Coronary artery (tissue), 2 donors: ENCODE measurements at regions not wholly inside any gene's neighbourhood (a gene's known extent, or its start where the extent isn't known, plus 50 kb on each side); places are given as distances from the start of the nearest gene placed in this dataset.

ENCODE experiments used
- DNase-seq: peaks from one replicate; pipeline ENCODE4 v3.0.0-alpha.2; 2017; ENCODE audit warnings: low spot score
- H3K27ac ChIP-seq, 2 donors: fragments of 200-600 bp; sonication (generic); one replicate each; pipeline ENCODE4 v1.5.1; 2016 to 2019
- H3K4me3 ChIP-seq: fragments of 200-600 bp; sonication (generic); 2 replicates; pipeline ENCODE4 v1.5.1; 2016; ENCODE audit warnings: mild to moderate bottlenecking, moderate library complexity
- TF ChIP-seq, protein P1 (sequence below): fragments of 200-600 bp; sonication (generic); IDR thresholded peaks from one replicate; pipeline ENCODE4 v1.5.1; 2019; ENCODE audit warnings: antibody characterized with exemption

DNA sequence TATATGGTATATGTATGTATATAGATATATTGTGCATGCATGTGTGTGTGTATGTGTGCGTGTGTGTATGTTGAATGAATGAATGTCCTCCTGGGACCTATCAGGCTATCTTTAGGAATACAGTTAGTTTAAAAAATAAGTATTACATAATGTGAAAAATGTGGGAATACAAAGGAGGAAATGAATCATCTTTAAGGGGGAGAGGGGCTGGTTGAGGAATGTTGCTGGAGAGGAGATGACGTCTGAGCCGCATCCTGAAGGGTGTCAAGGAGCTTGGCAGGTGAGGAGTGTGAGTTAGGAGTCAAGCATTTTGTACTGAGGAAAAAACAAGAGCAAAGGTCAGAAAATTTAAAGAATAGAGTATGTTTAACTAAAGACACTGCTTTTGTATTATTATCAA, 62.4 kb upstream of the NLK start:
- TF ChIP-seq, protein P1, sequence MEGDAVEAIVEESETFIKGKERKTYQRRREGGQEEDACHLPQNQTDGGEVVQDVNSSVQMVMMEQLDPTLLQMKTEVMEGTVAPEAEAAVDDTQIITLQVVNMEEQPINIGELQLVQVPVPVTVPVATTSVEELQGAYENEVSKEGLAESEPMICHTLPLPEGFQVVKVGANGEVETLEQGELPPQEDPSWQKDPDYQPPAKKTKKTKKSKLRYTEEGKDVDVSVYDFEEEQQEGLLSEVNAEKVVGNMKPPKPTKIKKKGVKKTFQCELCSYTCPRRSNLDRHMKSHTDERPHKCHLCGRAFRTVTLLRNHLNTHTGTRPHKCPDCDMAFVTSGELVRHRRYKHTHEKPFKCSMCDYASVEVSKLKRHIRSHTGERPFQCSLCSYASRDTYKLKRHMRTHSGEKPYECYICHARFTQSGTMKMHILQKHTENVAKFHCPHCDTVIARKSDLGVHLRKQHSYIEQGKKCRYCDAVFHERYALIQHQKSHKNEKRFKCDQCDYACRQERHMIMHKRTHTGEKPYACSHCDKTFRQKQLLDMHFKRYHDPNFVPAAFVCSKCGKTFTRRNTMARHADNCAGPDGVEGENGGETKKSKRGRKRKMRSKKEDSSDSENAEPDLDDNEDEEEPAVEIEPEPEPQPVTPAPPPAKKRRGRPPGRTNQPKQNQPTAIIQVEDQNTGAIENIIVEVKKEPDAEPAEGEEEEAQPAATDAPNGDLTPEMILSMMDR: no peak
- H3K27ac ChIP-seq: no peak overlapping the region
- no peak for DNase-seq
- H3K4me3 ChIP-seq: no peak overlapping the region

DNA sequence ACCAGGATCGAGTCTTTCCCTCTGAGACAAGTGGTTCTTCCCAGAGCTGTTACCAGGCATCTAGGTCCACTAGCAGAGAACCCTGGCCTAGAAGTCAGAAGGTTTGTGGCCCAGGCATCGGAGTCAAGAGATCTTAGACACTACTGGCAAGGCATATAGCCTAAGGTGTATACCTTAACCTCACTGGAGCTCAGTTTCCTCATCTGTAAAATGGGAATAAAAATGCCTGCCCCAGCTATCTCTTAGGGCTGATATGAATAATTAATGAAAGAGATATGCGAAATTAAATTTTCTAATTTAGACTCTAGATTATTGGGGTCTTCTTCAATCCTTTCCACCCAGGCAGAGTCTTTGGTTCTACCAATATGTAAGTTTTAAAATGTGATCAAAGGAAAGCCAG, 60.5 kb upstream of the NLK start:
- TF ChIP-seq, protein P1: no peak
- Histone ChIP-seq H3K4me3 (no peak overlapping the region), H3K27ac (no peak overlapping the region)
- DNase-seq: no peak

DNA sequence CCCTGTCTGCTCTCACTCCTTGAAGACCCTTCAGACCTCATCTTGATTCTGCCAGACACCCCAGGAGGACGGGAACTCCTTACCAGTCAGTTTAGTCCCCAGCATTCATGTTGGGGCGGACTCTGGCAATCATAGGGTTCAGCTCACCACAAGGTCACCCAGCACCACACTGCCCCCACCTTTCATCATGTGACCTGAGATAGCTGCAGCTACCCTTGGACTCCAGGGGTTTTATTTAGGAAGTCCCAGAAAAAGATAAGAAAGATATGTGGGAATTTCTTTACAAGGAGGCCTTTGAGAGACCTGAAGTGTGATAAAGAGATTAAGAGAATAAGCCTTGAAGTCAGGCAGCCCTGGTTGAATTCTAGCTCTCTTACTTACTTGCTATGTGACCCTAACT, 59.8 kb upstream of the NLK start:
- TF ChIP-seq, protein P1: no peak
- DNase-seq: no peak
- no peak overlapping the region for H3K4me3 ChIP-seq
- no peak overlapping the region for H3K27ac ChIP-seq

DNA sequence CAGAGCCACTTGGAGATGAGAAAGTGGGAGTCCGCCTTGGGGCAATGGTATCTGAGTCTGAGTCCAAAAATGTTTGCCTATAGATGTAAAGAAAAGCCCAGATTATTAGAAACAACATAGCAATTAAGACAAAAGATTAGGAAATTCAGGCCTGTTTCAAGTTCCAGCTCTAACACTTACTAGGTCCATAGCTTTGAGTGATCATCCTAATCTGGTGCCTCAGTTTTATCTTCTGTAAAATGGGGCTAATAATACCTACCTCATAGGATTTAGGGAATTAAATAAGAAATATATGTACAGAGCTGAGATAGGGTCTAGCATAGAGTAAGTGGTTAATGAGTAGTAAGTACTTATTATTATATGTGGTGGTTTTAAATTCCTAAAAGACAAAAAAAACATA, 58.6 kb upstream of the NLK start:
- H3K4me3 ChIP-seq: no peak overlapping the region
- no peak for DNase-seq
- TF ChIP-seq, protein P1: no peak
- no peak overlapping the region for H3K27ac ChIP-seq

DNA sequence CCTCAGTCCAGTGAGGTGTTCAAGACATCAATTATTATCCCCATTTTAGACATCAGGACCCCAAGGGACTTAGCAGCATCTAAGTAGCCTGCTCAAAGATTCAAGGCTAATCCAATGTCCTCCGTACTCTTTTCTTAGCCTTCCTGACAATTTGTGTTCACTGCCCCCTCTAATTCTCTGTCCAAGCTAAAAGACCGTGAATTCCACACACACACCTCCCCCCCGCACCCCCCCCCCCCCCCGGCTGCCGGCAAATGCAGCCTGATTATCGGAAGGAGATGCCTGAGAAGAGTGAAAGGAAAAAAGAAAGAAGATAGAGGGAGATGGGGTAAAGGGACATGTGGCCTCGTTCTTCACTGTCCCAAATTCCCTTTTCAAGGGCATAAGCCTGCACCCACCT, 58.1 kb upstream of the NLK start:
- Histone ChIP-seq H3K4me3 (no peak overlapping the region), H3K27ac (no peak overlapping the region)
- DNase-seq: no peak
- TF ChIP-seq, protein P1: no peak

DNA sequence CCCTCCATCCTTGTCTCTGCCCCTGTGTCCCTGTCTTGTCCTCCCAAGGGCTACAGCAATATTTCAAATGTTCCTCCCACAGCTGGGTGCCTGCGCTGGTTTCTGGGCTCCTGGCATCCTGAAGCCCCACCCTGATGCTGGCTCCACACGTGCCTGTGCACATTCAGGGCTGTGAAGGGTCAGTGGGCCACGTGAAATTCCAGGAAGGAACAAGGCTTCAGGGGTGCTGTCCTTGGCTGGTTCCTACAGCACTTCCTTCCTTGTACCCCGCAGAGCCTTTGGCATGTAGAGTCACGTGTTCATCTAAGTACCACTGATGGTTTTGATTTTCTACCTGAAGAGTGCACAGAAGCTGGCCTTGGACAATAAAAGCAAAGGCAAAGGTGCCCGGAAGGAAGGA, 57.7 kb upstream of the NLK start:
- Histone ChIP-seq H3K4me3 (no peak overlapping the region), H3K27ac (peak overlapping the region in 1 of 2 donors; percentile 16)
- DNase-seq: no peak
- TF ChIP-seq, protein P1: no peak

DNA sequence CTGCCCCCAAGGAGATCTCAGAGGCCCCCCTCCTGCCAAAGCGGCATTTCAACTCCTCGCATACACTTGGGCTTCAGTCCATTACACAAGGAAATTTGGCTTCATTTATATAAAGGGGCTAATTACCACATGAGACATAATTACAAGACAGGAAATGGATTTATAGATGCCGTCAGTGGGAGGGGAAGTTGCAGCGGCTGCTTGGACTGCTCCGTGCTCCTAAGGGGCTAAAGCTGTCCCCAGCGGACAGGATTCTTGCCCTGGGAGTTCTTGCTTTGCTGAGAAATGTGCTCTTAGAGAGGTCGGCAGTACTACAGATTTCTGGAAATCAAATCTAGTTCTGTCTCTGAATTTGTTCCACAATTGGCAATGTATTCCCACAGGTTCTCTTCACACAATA, 57.2 kb upstream of the NLK start:
- H3K4me3 ChIP-seq: no peak overlapping the region
- peak overlapping the region in 1 of 2 donors; percentile 16 for H3K27ac ChIP-seq
- no peak for DNase-seq
- TF ChIP-seq, protein P1: no peak
